Heart right ventricle (tissue), 16 donors: ENCODE measurements at regions not wholly inside any gene's neighbourhood (a gene's known extent, or its start where the extent isn't known, plus 50 kb on each side); places are given as distances from the start of the nearest gene placed in this dataset.

Experiments
- ATAC-seq, 8 donors: fragments of 200-7000 bp; cut with Tn5 transposase; one replicate each; pipeline ENCODE4 v1.9.1; 2020; ENCODE audit warnings: mild to moderate bottlenecking in 8 of 8, moderate library complexity in 8 of 8, moderate number of reproducible peaks in 1 of 8
- DNase-seq, 2 donors: peaks; one replicate each; pipeline ENCODE4 v3.0.0-alpha.2; 2020
- H3K27ac ChIP-seq, 10 donors: fragments of 200-600 bp; sonication (generic) in 2 of 10; one replicate each; pipeline versions ENCODE4 v1.5.0 to v1.8.0; 2020 to 2022; ENCODE audit warnings: mild to moderate bottlenecking in 3 of 10
- H3K27me3 ChIP-seq, 7 donors: fragments of 200-600 bp; one replicate each; pipeline ENCODE4 v1.8.0; 2021 to 2022; ENCODE audit warnings: mild to moderate bottlenecking in 2 of 7
- H3K36me3 ChIP-seq, 9 donors: fragments of 200-600 bp; sonication (generic) in 1 of 9; one replicate each; pipeline versions ENCODE4 v1.5.0 to v1.8.0; 2020 to 2022; ENCODE audit warnings: mild to moderate bottlenecking in 2 of 9
- H3K4me1 ChIP-seq, 9 donors: fragments of 200-600 bp; sonication (generic) in 1 of 9; one replicate each; pipeline versions ENCODE4 v1.5.0 to v1.8.0; 2020 to 2022; ENCODE audit warnings: mild to moderate bottlenecking in 4 of 9
- H3K4me3 ChIP-seq, 10 donors: fragments of 200-600 bp; sonication (generic) in 2 of 10; one replicate each; pipeline versions ENCODE4 v1.5.0 to v1.8.0; 2020 to 2022; ENCODE audit warnings: mild to moderate bottlenecking in 7 of 10, moderate library complexity in 2 of 10
- H3K9me3 ChIP-seq, 11 donors: fragments of 200-600 bp in 10 of 11; sonication (generic) in 2 of 11; one replicate each; pipeline versions ENCODE4 v1.5.0 to v1.8.0; 2013 to 2022; ENCODE audit warnings: mild to moderate bottlenecking in 2 of 11, control low read depth in 1 of 11, moderate library complexity in 1 of 11
- CTCF ChIP-seq, 9 donors: fragments of 200-600 bp; sonication (generic) in 2 of 9; IDR thresholded peaks; one replicate each; pipeline versions ENCODE4 v1.5.0 to v1.8.0; 2021 to 2022; ENCODE audit warnings: antibody characterized with exemption in 9 of 9, mild to moderate bottlenecking in 5 of 9, moderate library complexity in 1 of 9
- WGBS, 2 donors: extraction: QIAGEN DNeasy Blood & Tissue Kit; methylation state at CpG; one replicate each; pipeline ENCODE4 v1.1.7; 2013; ENCODE audit warnings: inconsistent platforms in 1 of 2; 5-methylcytosine and 5-hydroxymethylcytosine counted together
- intact Hi-C, 10 donors: fragments of 100-400 bp; cut with DNase I; formaldehyde crosslinking; loops; one replicate each; pipeline versions ENCODE4 v1.11.1 to v1.14.2; 2022
- donor health status: Arrhythmogenic right ventricular cardiomyopathy.
- donor health status: ischemic (EF 13 %, LVEDD 7.1; RV severe dilation, severe dysfunction).
- donor health status: healthy with polysubstance abuse.
- donor health status: DM: no; HTN: yes; CAD: no.
- donor health status: DM: no; HTN: no; CAD: no.
- donor health status: ischemic (EF 25% LVEDD 6.9; RV normal size, moderate dysfunction).
- donor health status: ischemic (EF 25% LVEDD 5.7; RV mildly dilated, moderate dysfunction).
- donor health status: healthy.
- donor health status: DM: yes; HTN: yes; CAD: no.
- donor health status: Ischemic cardiomyopathy.
- donor health status: ischemic (EF 35%, LVEDD 5.7; RV mildly dilated, moderate dysfunction).
- donor health status: nonischemic (EF 11% LVEDD 7.7; RV severe dilation, severe dysfunction).
- donor health status: DM: yes; HTN: yes; CAD: no.
- donor health status: PGD.
- donor health status: ischemic (EF 29% LVEDD 5.4; RV normal size, mild dysfunction).
- donor health status: nonischemic (EF 23%, LVEDD 6.1; RV moderate dilation, normal function).

DNA sequence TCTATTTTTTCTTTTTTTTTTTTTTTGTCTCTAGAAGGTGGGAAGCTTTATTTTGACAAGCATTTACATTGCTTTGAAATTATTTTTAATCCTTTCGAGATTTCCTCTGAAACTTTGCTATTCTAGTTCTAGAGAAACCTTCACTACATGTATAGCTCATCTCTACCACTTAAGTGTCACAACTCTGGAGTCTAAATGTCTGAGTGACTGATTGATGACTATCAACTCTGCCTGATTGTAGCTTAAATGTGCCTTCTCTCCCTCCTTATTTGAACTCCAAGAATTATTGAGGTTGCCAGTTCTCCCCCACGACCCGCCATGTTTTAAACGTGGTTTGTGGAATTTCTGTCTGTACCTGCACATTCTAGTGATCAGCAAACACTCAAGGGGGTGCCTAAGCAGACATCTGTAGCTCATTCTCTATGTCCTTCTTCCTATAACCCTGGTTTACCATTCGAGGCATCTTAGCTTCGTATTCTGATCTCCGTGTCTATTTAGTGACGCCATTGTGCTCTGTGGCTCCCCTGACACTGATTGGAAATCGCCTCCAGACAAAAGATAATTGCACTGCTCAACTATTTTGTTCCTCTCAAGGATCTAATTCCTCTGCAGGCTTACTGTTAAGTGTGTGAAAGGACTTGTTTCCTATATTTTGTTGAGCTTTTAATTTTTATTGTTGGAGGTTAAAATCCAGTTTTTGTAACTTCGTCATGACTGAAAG, 1570.6 kb downstream of the BRINP3 start:
- ATAC-seq (no peak), DNase-seq (no peak)
- Histone ChIP-seq H3K4me1 (no peaks in the 10 kb centered on the region), H3K4me3 (no peak overlapping the region), H3K27ac (no peak overlapping the region), H3K36me3 (no peaks in the 10 kb centered on the region), H3K27me3 (no peaks in the 10 kb centered on the region), H3K9me3 (peaks cover 0 to 4% (median 0%) of the 10 kb centered on the region in 11 donors)
- 82 to 87% methylated on average over 10 of the region's 10 CpGs for WGBS, 2 donors
- intact Hi-C loops = no loop called here
- no peak for TF ChIP-seq CTCF (IDR thresholded peaks at IDR 0.05)

DNA sequence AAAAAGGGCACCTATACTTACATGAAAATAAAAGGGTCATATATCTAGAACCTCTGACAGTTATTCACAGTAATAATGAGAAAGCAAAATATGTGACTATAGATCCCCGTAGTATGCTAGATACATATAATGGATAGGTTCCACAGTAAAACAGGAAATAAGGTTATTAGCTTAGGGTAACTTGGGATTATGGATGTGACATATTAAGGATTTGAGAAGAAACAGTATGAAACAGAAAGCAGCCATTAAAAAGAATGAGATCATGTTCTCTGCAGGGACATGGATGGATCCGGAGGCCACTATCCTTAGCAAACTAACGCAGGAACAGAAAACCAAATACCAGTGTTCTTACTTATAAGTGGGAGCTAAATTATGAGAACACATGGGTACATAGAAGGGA, 1547.3 kb downstream of the BRINP3 start:
- ATAC-seq = no peak
- H3K4me3 ChIP-seq = no peak overlapping the region
- no peaks in the 10 kb centered on the region for H3K4me1 ChIP-seq
- H3K27me3 ChIP-seq = no peaks in the 10 kb centered on the region
- H3K36me3 ChIP-seq = no peaks in the 10 kb centered on the region
- no peak overlapping the region for H3K27ac ChIP-seq
- 82 to 91% methylated on average over 3 of the region's 3 CpGs for WGBS, 2 donors
- DNase-seq = no peak
- peaks cover 0 to 3% (median 0%) of the 10 kb centered on the region in 11 donors for H3K9me3 ChIP-seq
- intact Hi-C loops = no loop called here
- TF ChIP-seq CTCF (IDR thresholded peaks at IDR 0.05) = no peak

GRCh38 chr1:188931506-188931905, 1546.2 kb downstream of the BRINP3 start:
- Histone ChIP-seq H3K4me1 (no peaks in the 10 kb centered on the region), H3K36me3 (no peaks in the 10 kb centered on the region), H3K9me3 (peaks cover 0 to 3% (median 0%) of the 10 kb centered on the region in 11 donors), H3K4me3 (no peak overlapping the region), H3K27ac (no peak overlapping the region), H3K27me3 (no peaks in the 10 kb centered on the region)
- ATAC-seq (no peak), DNase-seq (no peak)
- WGBS, 2 donors = 78 to 79% methylated on average over 1 of the region's 1 CpG
- intact Hi-C loops = no loop called here
- no peak for TF ChIP-seq CTCF (IDR thresholded peaks at IDR 0.05)

- intact Hi-C loops = no loop called here
- ATAC-seq (no peak), DNase-seq (no peak)
- TF ChIP-seq CTCF (IDR thresholded peaks at IDR 0.05) = no peak
- no peaks in the 10 kb centered on the region for H3K36me3 ChIP-seq
- no peaks in the 10 kb centered on the region for H3K27me3 ChIP-seq
- peaks cover 0 to 3% (median 0%) of the 10 kb centered on the region in 11 donors for H3K9me3 ChIP-seq
- H3K4me1 ChIP-seq = no peaks in the 10 kb centered on the region
- no peak overlapping the region for H3K27ac ChIP-seq
- H3K4me3 ChIP-seq = no peak overlapping the region
- 28 to 39% methylated on average over 4 of the region's 4 CpGs for WGBS, 2 donors
Measured at GRCh38 chr1:188937965-188938551, 1539.6 kb downstream of the BRINP3 start.
